Vagina (tissue), 2 donors: ENCODE measurements at regions not wholly inside any gene's neighbourhood (a gene's known extent, or its start where the extent isn't known, plus 50 kb on each side); places are given as distances from the start of the nearest gene placed in this dataset.

Source experiments
- DNase-seq, 2 donors: peaks; one replicate each; pipeline ENCODE4 v3.0.0-alpha.2; 2017; ENCODE audit errors: extremely low spot score in 2 of 2
- H3K27ac ChIP-seq: fragments of 200-600 bp; sonication (generic); one replicate; pipeline ENCODE4 v1.5.1; 2019
- H3K27me3 ChIP-seq: fragments of 200-600 bp; sonication (generic); one replicate; pipeline ENCODE4 v1.5.1; 2019
- H3K36me3 ChIP-seq, 2 donors: fragments of 200-600 bp; sonication (generic); one replicate each; pipeline ENCODE4 v1.5.1; 2017 to 2019
- H3K4me1 ChIP-seq: fragments of 200-600 bp; sonication (generic); one replicate; pipeline ENCODE4 v1.5.1; 2019
- H3K4me3 ChIP-seq, 2 donors: fragments of 200-600 bp; sonication (generic); 1 replicate in 1 of 2; 2 replicates in 1 of 2; pipeline ENCODE4 v1.5.1; 2016 to 2019
- H3K9me3 ChIP-seq: fragments of 200-600 bp; sonication (generic); one replicate; pipeline ENCODE4 v1.5.1; 2019
- CTCF ChIP-seq, 3 experiments: fragments of 450-650 bp in 2 of 3; fragments of 200-600 bp in 1 of 3; sonication (generic) in 1 of 3; IDR thresholded peaks; one replicate each; pipeline ENCODE4 v1.5.1; 2017 to 2019; ENCODE audit warnings: antibody characterized with exemption in 3 of 3, mild to moderate bottlenecking in 2 of 3, moderate library complexity in 2 of 3
- POLR2A ChIP-seq, 2 donors: fragments of 450-650 bp; IDR thresholded peaks; one replicate each; pipeline ENCODE4 v1.6.1; 2017; ENCODE audit warnings: antibody characterized with exemption in 2 of 2, mild to moderate bottlenecking in 2 of 2, moderate library complexity in 2 of 2
- POLR2AphosphoS5 ChIP-seq, 2 donors: sonication (generic); formaldehyde crosslinking; IDR thresholded peaks; one replicate each; pipeline ENCODE4 v1.9.0; 2017; ENCODE audit warnings: antibody characterized with exemption in 2 of 2, mild to moderate bottlenecking in 2 of 2, low read depth in 1 of 2; ENCODE audit not compliant: insufficient read depth in 1 of 2
- intact Hi-C: fragments of 100-400 bp; cut with DNase I; formaldehyde crosslinking; loops from one replicate; pipeline ENCODE4 v1.15.1; 2023

DNA sequence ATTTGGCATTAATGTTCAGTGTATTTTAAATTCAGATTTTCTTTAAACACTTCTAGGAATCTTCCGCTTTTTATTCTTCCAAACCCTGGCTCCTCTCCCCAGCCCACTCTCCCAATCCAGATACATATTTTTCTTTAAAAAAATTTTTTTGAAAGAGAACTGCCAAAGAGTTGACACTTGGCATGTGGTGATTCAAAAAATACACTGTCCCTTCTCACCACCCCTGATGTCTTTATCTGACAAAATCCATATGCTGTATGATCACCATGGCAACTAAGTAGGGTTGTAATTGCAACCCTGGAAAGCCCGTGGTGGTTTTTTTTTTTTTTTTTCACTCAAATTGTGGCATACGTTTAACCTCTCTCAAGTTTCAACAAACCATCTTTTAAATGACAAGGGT lies 355.8 kb upstream of the SASH1 start:
- DNase-seq, result no peak
- H3K27ac ChIP-seq, result no peak overlapping the region
- H3K36me3 ChIP-seq, result no peaks in the 10 kb centered on the region
- H3K4me1 ChIP-seq, result no peaks in the 10 kb centered on the region
- TF ChIP-seq POLR2AphosphoS5 (IDR thresholded peaks at IDR 0.05; ENCODE audit: insufficient read depth in 1 of 2, low read depth in 1 of 2) (no peak), CTCF (IDR thresholded peaks at IDR 0.05) (no peak), POLR2A (IDR thresholded peaks at IDR 0.05) (no peak)
- intact Hi-C loops, result no loop called here
- H3K9me3 ChIP-seq, result no peaks in the 10 kb centered on the region
- H3K27me3 ChIP-seq, result no peaks in the 10 kb centered on the region
- H3K4me3 ChIP-seq, result no peak overlapping the region

DNA sequence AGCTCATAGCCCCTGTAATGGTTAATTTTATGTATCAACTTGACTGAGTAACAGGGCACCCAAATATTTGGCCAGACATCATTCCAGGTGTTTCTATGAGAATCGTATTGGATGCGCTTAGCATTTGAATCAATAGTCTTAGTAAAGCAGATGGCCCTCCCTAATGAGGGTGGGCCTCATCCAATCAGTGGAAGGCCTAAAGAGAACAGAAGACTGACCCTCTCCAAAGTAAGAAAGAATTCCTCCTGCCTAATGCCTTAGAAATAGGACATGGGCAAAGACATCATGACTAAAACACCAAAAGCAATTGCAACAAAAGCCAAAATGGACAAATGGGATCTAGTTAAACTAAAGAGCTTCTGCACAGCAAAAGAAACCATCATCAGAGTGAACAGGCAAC lies 352.5 kb upstream of the SASH1 start:
- TF ChIP-seq POLR2A (IDR thresholded peaks at IDR 0.05) (no peak), POLR2AphosphoS5 (IDR thresholded peaks at IDR 0.05; ENCODE audit: insufficient read depth in 1 of 2, low read depth in 1 of 2) (no peak), CTCF (IDR thresholded peaks at IDR 0.05) (no peak)
- H3K27ac ChIP-seq, result no peak overlapping the region
- no peak for DNase-seq
- intact Hi-C loops, result no loop called here
- no peaks in the 10 kb centered on the region for H3K27me3 ChIP-seq
- no peaks in the 10 kb centered on the region for H3K9me3 ChIP-seq
- H3K4me3 ChIP-seq, result no peak overlapping the region
- no peaks in the 10 kb centered on the region for H3K36me3 ChIP-seq
- H3K4me1 ChIP-seq, result no peaks in the 10 kb centered on the region

DNA sequence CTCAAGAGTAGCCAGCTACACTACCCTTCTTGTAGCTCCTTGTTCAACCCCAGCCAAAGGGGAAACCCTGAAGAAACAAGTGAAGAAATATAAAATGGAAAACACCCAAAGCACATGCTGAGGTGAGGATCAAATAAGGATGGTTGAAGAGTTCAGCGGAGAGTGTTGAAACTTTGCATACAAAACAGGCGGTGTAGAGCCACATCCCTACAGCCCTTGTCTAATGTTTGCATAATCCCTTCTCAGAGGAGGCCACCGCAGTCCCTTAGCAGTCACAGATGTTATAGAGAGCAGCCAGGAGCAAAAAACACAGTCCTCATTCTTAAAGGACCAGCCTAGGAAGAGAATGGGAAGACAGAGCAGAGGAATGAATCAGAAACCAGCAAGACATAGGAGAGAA lies 350.7 kb upstream of the SASH1 start:
- intact Hi-C loops, result no loop called here

GRCh38 chr6:147999001-147999540 lies 343.6 kb upstream of the SASH1 start:
- TF ChIP-seq POLR2A (IDR thresholded peaks at IDR 0.05) (no peak), POLR2AphosphoS5 (IDR thresholded peaks at IDR 0.05; ENCODE audit: insufficient read depth in 1 of 2, low read depth in 1 of 2) (no peak), CTCF (IDR thresholded peaks at IDR 0.05) (no peak)
- Histone ChIP-seq H3K4me1 (no peaks in the 10 kb centered on the region), H3K9me3 (peaks cover 3% of the 10 kb centered on the region), H3K4me3 (no peak overlapping the region), H3K36me3 (no peaks in the 10 kb centered on the region), H3K27me3 (no peaks in the 10 kb centered on the region), H3K27ac (no peak overlapping the region)
- DNase-seq, result no peak
- intact Hi-C loops, result no loop called here

More for the DNA sequence above, 350.7 kb upstream of the SASH1 start:
- Histone ChIP-seq H3K36me3 (no peaks in the 10 kb centered on the region), H3K4me3 (no peak overlapping the region), H3K4me1 (no peaks in the 10 kb centered on the region), H3K9me3 (no peaks in the 10 kb centered on the region), H3K27me3 (no peaks in the 10 kb centered on the region), H3K27ac (no peak overlapping the region)
- no peak for TF ChIP-seq POLR2AphosphoS5 (IDR thresholded peaks at IDR 0.05; ENCODE audit: insufficient read depth in 1 of 2, low read depth in 1 of 2)
- no peak for TF ChIP-seq POLR2A (IDR thresholded peaks at IDR 0.05)
- no peak for TF ChIP-seq CTCF (IDR thresholded peaks at IDR 0.05)
- no peak for DNase-seq

DNA sequence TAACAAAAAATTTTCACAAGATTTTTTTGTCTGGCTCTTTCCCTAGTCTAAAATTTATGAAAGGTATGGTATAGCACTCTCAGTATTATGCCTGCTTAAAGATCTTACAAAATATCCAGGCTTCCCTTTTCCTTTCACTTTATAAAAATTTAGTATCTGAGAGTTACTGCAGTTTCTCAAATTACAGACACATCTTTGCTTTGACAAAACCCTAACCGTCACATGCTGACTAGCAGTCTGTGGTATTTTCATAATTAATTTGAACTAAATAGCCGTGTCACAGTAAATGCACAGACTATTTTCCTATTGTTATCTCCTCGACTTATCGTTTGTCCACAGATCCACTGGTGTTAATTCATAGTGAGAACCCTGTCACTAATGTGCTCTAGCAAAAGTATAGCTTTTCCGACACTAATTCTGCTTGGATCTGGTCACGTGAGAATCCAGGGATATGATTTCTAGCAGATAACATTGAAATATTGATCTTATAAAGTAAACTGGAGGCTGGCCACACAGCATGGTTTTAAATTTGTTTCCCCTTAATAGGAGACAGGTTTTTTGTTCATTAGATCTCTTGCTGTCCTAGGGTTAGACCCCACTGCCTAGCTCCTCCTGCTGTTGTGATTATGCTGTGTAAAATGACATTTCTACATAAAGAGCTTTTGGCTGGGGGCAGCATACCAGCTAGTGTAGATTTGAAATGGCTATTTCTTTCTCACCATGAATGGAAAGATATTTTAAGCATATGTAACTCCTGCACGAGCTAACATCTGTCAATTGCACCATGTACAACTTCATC lies 340.6 kb upstream of the SASH1 start:
- intact Hi-C loops, result no loop called here
- no peaks in the 10 kb centered on the region for H3K27me3 ChIP-seq
- H3K36me3 ChIP-seq, result no peaks in the 10 kb centered on the region
- TF ChIP-seq POLR2A (IDR thresholded peaks at IDR 0.05) (no peak), CTCF (IDR thresholded peaks at IDR 0.05) (no peak), POLR2AphosphoS5 (IDR thresholded peaks at IDR 0.05; ENCODE audit: insufficient read depth in 1 of 2, low read depth in 1 of 2) (no peak)
- H3K27ac ChIP-seq, result no peak overlapping the region
- no peak overlapping the region for H3K4me3 ChIP-seq
- H3K9me3 ChIP-seq, result peaks cover 3% of the 10 kb centered on the region
- DNase-seq, result no peak
- H3K4me1 ChIP-seq, result no peaks in the 10 kb centered on the region
